GM23338 (cell line): ENCODE measurements at regions not wholly inside any gene's neighbourhood (a gene's known extent, or its start where the extent isn't known, plus 50 kb on each side); places are given as distances from the start of the nearest gene placed in this dataset.

Source experiments
- ATAC-seq: fragments of 200-7000 bp; cut with Tn5 transposase; 3 replicates; pipeline ENCODE4 v1.9.1; 2020
- DNase-seq: peaks from one replicate; pipeline ENCODE4 v3.0.0-alpha.2; 2015; ENCODE audit warnings: low spot score
- H2AFZ ChIP-seq: fragments of 200-600 bp; sonication (generic); 2 replicates; pipeline ENCODE4 v1.8.0; 2016; ENCODE audit warnings: antibody characterized with exemption, mild to moderate bottlenecking, moderate library complexity
- H3F3A ChIP-seq: fragments of 200-600 bp; sonication (generic); replicated peaks from 2 replicates; pipeline ENCODE4 v1.8.0; 2017; ENCODE audit warnings: antibody characterized with exemption, mixed run types, low read depth
- H3K27ac ChIP-seq: fragments of 200-600 bp; sonication (generic); 2 replicates; pipeline ENCODE4 v1.6.1; 2016; ENCODE audit warnings: low read depth
- H3K27me3 ChIP-seq: fragments of 200-600 bp; sonication (generic); 2 replicates; pipeline ENCODE4 v1.8.0; 2016; ENCODE audit warnings: mild to moderate bottlenecking, mixed run types, moderate library complexity; ENCODE audit not compliant: insufficient read depth
- H3K36me3 ChIP-seq: fragments of 200-600 bp; sonication (generic); 2 replicates; pipeline ENCODE4 v1.8.0; 2016; ENCODE audit warnings: mild to moderate bottlenecking; ENCODE audit not compliant: insufficient read depth
- H3K4me1 ChIP-seq: fragments of 200-600 bp; sonication (generic); 2 replicates; pipeline ENCODE4 v1.8.0; 2016; ENCODE audit warnings: mild to moderate bottlenecking, moderate library complexity; ENCODE audit not compliant: insufficient read depth
- H3K4me2 ChIP-seq: fragments of 200-600 bp; sonication (generic); 2 replicates; pipeline ENCODE4 v1.7.1; 2017; ENCODE audit warnings: mixed run types
- H3K4me3 ChIP-seq: fragments of 200-600 bp; sonication (generic); 2 replicates; pipeline ENCODE4 v1.6.1; 2016; ENCODE audit warnings: mixed run types
- H3K79me2 ChIP-seq: fragments of 200-600 bp; sonication (generic); replicated peaks from 2 replicates; pipeline ENCODE4 v1.8.0; 2017; ENCODE audit warnings: mild to moderate bottlenecking; ENCODE audit not compliant: insufficient read depth
- H3K9me2 ChIP-seq: fragments of 200-600 bp; sonication (generic); 2 replicates; pipeline ENCODE4 v1.8.0; 2017; ENCODE audit not compliant: insufficient read depth
- H4K20me1 ChIP-seq: fragments of 200-600 bp; sonication (generic); replicated peaks from 2 replicates; pipeline ENCODE4 v1.8.0; 2017; ENCODE audit warnings: mild to moderate bottlenecking; ENCODE audit not compliant: insufficient read depth
- H3K27ac Mint-ChIP-seq: 2 replicates; pipeline ENCODE4 v1.8.0; 2020; ENCODE audit warnings: inconsistent platforms, mild to moderate bottlenecking, moderate library complexity, mixed read lengths
- H3K27me3 Mint-ChIP-seq: 3 replicates; pipeline ENCODE4 v1.8.0; 2022; ENCODE audit warnings: low read depth, mild to moderate bottlenecking, moderate library complexity, mixed read lengths, inconsistent platforms; ENCODE audit not compliant: insufficient read depth, poor library complexity
- H3K36me3 Mint-ChIP-seq: 3 replicates; pipeline ENCODE4 v1.8.0; 2021; ENCODE audit warnings: low read depth, mild to moderate bottlenecking, inconsistent platforms, moderate library complexity, mixed read lengths
- H3K4me1 Mint-ChIP-seq: 3 replicates; pipeline ENCODE4 v1.8.0; 2020; ENCODE audit warnings: mild to moderate bottlenecking, inconsistent platforms, mixed read lengths
- H3K4me3 Mint-ChIP-seq: 3 replicates; pipeline ENCODE4 v1.8.0; 2021; ENCODE audit warnings: moderate library complexity, mild to moderate bottlenecking, inconsistent platforms, mixed read lengths
- H3K9me3 Mint-ChIP-seq: 3 replicates; pipeline ENCODE4 v1.8.0; 2020; ENCODE audit warnings: moderate library complexity, mild to moderate bottlenecking, inconsistent platforms, mixed read lengths
- CREB1 ChIP-seq: fragments of 250-450 bp; sonication (Bioruptor Pico); IDR thresholded peaks from 2 replicates; pipeline ENCODE4 v1.5.0; 2020; ENCODE audit warnings: low read depth, mild to moderate bottlenecking, moderate library complexity
- JUNB ChIP-seq: IDR thresholded peaks from one replicate; pipeline ENCODE4 v1.6.1; 2016; ENCODE audit warnings: antibody characterized with exemption; ENCODE audit not compliant: unreplicated experiment
- NANOG ChIP-seq: IDR thresholded peaks from 2 replicates; pipeline ENCODE4 v1.6.1; 2016; ENCODE audit warnings: antibody characterized with exemption, borderline replicate concordance
- POLR2AphosphoS5 ChIP-seq: IDR thresholded peaks from 2 replicates; pipeline ENCODE4 v1.6.1; 2016; ENCODE audit warnings: antibody characterized with exemption, low read depth
- STAT1 ChIP-seq: IDR thresholded peaks from one replicate; pipeline ENCODE4 v1.6.1; 2016; ENCODE audit warnings: antibody characterized with exemption; ENCODE audit not compliant: unreplicated experiment
- ZNF114 ChIP-seq: fragments of 250-450 bp; sonication (Bioruptor Pico); IDR thresholded peaks from 2 replicates; pipeline ENCODE4 v1.5.0; 2020; ENCODE audit warnings: mild to moderate bottlenecking, moderate library complexity
- ZNF331 ChIP-seq: fragments of 250-450 bp; sonication (Bioruptor Pico); IDR thresholded peaks from 2 replicates; pipeline ENCODE4 v1.5.0; 2020; ENCODE audit warnings: low read depth, mild to moderate bottlenecking, moderate library complexity
- TF ChIP-seq, protein P1 (sequence below): IDR thresholded peaks from 2 replicates; pipeline ENCODE4 v1.6.1; 2016; ENCODE audit warnings: antibody characterized with exemption
- TF ChIP-seq, protein P2 (sequence below): fragments of 250-450 bp; sonication (Bioruptor Pico); IDR thresholded peaks from 2 replicates; pipeline ENCODE4 v1.5.0; 2020; ENCODE audit warnings: mild to moderate bottlenecking, moderate library complexity
- TF ChIP-seq, protein P3 (sequence below): IDR thresholded peaks from one replicate; pipeline ENCODE4 v1.6.1; 2018; ENCODE audit warnings: antibody characterized with exemption; ENCODE audit not compliant: unreplicated experiment

DNA sequence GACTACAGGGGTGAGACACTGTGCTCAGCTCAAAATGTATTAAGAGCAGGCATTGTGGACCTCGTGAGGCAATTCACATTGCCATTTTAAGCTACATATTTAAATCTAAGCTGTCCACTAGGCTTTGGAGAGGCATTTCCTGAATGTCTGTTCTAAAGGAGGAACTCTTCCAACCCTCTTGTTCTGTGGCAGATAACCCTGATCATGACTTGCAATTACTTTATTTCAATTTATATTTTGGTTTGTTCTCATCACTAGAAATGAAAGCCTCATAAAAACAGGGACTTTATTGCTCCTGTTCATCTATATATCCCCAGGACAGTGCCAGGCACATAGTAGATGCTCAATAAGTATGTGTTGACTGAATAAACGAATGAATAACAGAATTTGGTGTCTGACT lies 84.0 kb upstream of the SALL4 start:
- Mint-ChIP-seq H3K9me3 (no peaks in the 10 kb centered on the region), H3K36me3 (no peaks in the 10 kb centered on the region), H3K4me1 (peaks cover 37% of the 10 kb centered on the region), H3K4me3 (no peak overlapping the region), H3K27me3 (no peaks in the 10 kb centered on the region), H3K27ac (no peak overlapping the region)
- no peak for TF ChIP-seq CREB1 (CRISPR knock-in tag)
- TF ChIP-seq, protein P1, sequence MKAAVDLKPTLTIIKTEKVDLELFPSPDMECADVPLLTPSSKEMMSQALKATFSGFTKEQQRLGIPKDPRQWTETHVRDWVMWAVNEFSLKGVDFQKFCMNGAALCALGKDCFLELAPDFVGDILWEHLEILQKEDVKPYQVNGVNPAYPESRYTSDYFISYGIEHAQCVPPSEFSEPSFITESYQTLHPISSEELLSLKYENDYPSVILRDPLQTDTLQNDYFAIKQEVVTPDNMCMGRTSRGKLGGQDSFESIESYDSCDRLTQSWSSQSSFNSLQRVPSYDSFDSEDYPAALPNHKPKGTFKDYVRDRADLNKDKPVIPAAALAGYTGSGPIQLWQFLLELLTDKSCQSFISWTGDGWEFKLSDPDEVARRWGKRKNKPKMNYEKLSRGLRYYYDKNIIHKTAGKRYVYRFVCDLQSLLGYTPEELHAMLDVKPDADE = no peak
- no peaks in the 10 kb centered on the region for H3K36me3 ChIP-seq
- no peaks in the 10 kb centered on the region for H3K9me2 ChIP-seq
- peak overlapping the region; percentile 33; the same call in 1 of the 2 replicates for H3K4me2 ChIP-seq
- no peaks in the 10 kb centered on the region for H3K79me2 ChIP-seq
- DNase-seq (no peak), ATAC-seq (no peak)
- H3K27me3 ChIP-seq = no peaks in the 10 kb centered on the region
- peaks cover 8% of the 10 kb centered on the region; the same call in 1 of the 2 replicates for H3F3A ChIP-seq
- H2AFZ ChIP-seq = peak overlapping the region; percentile 8; the same call in 1 of the 2 replicates
- no peaks in the 10 kb centered on the region for H4K20me1 ChIP-seq
- H3K27ac ChIP-seq = peak overlapping the region; percentile 77
- peaks cover 32% of the 10 kb centered on the region for H3K4me1 ChIP-seq
- H3K4me3 ChIP-seq = no peak overlapping the region

GRCh38 chr20:51884561-51884960 lies 82.2 kb upstream of the SALL4 start:
- Mint-ChIP-seq H3K4me3 (no peak overlapping the region), H3K27me3 (peaks cover 3% of the 10 kb centered on the region), H3K9me3 (no peaks in the 10 kb centered on the region), H3K36me3 (no peaks in the 10 kb centered on the region), H3K27ac (no peak overlapping the region), H3K4me1 (peaks cover 31% of the 10 kb centered on the region)
- peaks cover 26% of the 10 kb centered on the region for H3K4me1 ChIP-seq
- ATAC-seq = no peak
- no peaks in the 10 kb centered on the region for H3K36me3 ChIP-seq
- peaks cover 8% of the 10 kb centered on the region; the same call in 1 of the 2 replicates for H3F3A ChIP-seq
- no peaks in the 10 kb centered on the region for H4K20me1 ChIP-seq
- no peak overlapping the region for H3K4me2 ChIP-seq
- H3K9me2 ChIP-seq = no peaks in the 10 kb centered on the region
- no peak for DNase-seq
- peak overlapping the region; percentile 16; the same call in 1 of the 2 replicates for H2AFZ ChIP-seq
- H3K27me3 ChIP-seq = no peaks in the 10 kb centered on the region
- H3K27ac ChIP-seq = no peak overlapping the region
- H3K4me3 ChIP-seq = no peak overlapping the region
- H3K79me2 ChIP-seq = no peaks in the 10 kb centered on the region
- no peak for TF ChIP-seq CREB1 (CRISPR knock-in tag)
- TF ChIP-seq, protein P2, sequence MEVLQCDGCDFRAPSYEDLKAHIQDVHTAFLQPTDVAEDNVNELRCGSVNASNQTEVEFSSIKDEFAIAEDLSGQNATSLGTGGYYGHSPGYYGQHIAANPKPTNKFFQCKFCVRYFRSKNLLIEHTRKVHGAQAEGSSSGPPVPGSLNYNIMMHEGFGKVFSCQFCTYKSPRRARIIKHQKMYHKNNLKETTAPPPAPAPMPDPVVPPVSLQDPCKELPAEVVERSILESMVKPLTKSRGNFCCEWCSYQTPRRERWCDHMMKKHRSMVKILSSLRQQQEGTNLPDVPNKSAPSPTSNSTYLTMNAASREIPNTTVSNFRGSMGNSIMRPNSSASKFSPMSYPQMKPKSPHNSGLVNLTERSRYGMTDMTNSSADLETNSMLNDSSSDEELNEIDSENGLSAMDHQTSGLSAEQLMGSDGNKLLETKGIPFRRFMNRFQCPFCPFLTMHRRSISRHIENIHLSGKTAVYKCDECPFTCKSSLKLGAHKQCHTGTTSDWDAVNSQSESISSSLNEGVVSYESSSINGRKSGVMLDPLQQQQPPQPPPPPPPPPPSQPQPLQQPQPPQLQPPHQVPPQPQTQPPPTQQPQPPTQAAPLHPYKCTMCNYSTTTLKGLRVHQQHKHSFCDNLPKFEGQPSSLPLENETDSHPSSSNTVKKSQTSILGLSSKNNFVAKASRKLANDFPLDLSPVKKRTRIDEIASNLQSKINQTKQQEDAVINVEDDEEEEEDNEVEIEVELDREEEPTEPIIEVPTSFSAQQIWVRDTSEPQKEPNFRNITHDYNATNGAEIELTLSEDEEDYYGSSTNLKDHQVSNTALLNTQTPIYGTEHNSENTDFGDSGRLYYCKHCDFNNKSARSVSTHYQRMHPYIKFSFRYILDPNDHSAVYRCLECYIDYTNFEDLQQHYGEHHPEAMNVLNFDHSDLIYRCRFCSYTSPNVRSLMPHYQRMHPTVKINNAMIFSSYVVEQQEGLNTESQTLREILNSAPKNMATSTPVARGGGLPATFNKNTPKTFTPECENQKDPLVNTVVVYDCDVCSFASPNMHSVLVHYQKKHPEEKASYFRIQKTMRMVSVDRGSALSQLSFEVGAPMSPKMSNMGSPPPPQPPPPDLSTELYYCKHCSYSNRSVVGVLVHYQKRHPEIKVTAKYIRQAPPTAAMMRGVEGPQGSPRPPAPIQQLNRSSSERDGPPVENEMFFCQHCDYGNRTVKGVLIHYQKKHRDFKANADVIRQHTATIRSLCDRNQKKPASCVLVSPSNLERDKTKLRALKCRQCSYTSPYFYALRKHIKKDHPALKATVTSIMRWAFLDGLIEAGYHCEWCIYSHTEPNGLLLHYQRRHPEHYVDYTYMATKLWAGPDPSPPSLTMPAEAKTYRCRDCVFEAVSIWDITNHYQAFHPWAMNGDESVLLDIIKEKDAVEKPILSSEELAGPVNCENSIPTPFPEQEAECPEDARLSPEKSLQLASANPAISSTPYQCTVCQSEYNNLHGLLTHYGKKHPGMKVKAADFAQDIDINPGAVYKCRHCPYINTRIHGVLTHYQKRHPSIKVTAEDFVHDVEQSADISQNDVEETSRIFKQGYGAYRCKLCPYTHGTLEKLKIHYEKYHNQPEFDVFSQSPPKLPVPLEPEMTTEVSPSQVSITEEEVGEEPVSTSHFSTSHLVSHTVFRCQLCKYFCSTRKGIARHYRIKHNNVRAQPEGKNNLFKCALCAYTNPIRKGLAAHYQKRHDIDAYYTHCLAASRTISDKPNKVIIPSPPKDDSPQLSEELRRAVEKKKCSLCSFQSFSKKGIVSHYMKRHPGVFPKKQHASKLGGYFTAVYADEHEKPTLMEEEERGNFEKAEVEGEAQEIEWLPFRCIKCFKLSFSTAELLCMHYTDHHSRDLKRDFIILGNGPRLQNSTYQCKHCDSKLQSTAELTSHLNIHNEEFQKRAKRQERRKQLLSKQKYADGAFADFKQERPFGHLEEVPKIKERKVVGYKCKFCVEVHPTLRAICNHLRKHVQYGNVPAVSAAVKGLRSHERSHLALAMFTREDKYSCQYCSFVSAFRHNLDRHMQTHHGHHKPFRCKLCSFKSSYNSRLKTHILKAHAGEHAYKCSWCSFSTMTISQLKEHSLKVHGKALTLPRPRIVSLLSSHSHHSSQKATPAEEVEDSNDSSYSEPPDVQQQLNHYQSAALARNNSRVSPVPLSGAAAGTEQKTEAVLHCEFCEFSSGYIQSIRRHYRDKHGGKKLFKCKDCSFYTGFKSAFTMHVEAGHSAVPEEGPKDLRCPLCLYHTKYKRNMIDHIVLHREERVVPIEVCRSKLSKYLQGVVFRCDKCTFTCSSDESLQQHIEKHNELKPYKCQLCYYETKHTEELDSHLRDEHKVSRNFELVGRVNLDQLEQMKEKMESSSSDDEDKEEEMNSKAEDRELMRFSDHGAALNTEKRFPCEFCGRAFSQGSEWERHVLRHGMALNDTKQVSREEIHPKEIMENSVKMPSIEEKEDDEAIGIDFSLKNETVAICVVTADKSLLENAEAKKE (CRISPR knock-in tag) = no peak
- TF ChIP-seq, protein P3, sequence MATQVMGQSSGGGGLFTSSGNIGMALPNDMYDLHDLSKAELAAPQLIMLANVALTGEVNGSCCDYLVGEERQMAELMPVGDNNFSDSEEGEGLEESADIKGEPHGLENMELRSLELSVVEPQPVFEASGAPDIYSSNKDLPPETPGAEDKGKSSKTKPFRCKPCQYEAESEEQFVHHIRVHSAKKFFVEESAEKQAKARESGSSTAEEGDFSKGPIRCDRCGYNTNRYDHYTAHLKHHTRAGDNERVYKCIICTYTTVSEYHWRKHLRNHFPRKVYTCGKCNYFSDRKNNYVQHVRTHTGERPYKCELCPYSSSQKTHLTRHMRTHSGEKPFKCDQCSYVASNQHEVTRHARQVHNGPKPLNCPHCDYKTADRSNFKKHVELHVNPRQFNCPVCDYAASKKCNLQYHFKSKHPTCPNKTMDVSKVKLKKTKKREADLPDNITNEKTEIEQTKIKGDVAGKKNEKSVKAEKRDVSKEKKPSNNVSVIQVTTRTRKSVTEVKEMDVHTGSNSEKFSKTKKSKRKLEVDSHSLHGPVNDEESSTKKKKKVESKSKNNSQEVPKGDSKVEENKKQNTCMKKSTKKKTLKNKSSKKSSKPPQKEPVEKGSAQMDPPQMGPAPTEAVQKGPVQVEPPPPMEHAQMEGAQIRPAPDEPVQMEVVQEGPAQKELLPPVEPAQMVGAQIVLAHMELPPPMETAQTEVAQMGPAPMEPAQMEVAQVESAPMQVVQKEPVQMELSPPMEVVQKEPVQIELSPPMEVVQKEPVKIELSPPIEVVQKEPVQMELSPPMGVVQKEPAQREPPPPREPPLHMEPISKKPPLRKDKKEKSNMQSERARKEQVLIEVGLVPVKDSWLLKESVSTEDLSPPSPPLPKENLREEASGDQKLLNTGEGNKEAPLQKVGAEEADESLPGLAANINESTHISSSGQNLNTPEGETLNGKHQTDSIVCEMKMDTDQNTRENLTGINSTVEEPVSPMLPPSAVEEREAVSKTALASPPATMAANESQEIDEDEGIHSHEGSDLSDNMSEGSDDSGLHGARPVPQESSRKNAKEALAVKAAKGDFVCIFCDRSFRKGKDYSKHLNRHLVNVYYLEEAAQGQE = no peak
- no peak for TF ChIP-seq NANOG
- TF ChIP-seq ZNF331 (CRISPR knock-in tag) = no peak
- TF ChIP-seq JUNB = no peak
- TF ChIP-seq STAT1 = no peak
- no peak for TF ChIP-seq ZNF114
- no peak for TF ChIP-seq POLR2AphosphoS5
